SH-SY5Y (cell line): ENCODE measurements at regions not wholly inside any gene's neighbourhood (a gene's known extent, or its start where the extent isn't known, plus 50 kb on each side); places are given as distances from the start of the nearest gene placed in this dataset.

Source experiments
- GATA2 ChIP-seq: IDR thresholded peaks from 2 replicates; pipeline ENCODE4 v1.6.1; 2011; ENCODE audit warnings: mild to moderate bottlenecking, low read depth, low read length
- GATA3 ChIP-seq: IDR thresholded peaks from 2 replicates; pipeline ENCODE4 v1.6.1; 2011; ENCODE audit warnings: low read depth, mild to moderate bottlenecking, low read length, moderate library complexity

DNA sequence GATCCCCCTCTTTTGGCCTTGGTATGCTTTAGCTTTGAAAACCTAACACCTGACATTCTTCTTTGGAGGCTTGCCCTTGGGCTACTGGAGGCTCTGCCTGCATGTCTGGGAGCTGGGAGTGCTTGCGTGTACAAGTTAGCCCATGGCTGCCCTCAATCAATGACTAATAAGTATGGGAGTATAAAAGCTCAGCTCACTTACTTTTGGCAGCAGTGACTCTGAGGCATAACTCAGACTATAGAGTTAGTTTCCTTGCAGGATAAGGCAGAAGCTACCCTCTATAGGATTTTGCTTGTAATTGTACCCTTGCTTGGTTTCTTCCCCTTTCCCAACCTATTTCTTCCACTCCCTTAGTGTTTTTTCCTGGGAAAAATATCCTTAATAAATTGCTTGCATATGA, 247.9 kb downstream of the PPP1R2C start:
- no peak for TF ChIP-seq GATA3
- no peak for TF ChIP-seq GATA2
